ENCODE measurements at regions not wholly inside any gene's neighbourhood (a gene's known extent, or its start where the extent isn't known, plus 50 kb on each side); places are given as distances from the start of the nearest gene placed in this dataset.

DNA sequence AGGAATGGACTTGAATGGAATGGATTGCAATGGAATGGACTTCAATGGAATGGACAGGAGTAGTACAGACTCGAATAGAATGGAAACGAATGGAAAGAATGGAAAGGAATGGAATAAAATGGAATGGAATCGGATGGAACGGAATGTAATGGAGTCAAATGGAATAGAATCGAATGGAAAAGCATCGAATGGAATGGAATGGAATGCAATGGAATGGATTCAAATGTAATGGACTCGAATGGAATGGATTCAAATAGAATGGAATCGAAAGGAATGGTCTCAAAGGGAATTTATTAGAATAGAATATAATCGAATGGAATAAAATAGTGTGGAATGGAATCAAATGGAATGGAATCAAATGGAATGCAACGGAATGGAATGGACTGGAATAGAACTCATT lies 484.9 kb upstream of the WSB1 start:
- no peaks in the 10 kb centered on the region for H3K27me3 Mint-ChIP-seq
- no peaks in the 10 kb centered on the region for H3K9me3 Mint-ChIP-seq
- no peak overlapping the region for H3K4me3 Mint-ChIP-seq
- no peaks in the 10 kb centered on the region for H3K36me3 Mint-ChIP-seq (ENCODE audit: low read depth)
- H3K27ac Mint-ChIP-seq, result no peak overlapping the region
- H3K4me1 Mint-ChIP-seq (ENCODE audit: low read depth), result no peaks in the 10 kb centered on the region

DNA sequence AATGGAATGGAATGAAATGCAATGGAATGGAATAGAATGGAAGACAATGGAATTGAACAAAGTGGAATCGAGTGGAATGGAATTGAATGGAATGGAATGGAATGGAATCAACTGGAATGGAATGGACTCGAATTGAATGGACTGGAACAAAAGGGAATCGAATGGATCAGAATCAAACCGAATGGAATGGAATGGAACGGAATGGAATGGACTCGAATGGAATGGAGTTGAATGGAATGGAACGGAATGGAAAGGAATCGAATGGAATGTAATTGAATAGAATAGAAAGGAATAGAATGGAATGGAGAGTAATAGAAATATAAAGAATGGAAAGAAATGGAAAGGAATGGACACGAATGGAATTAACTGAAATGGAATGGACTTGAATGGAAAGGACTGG lies 475.2 kb upstream of the WSB1 start:
- Mint-ChIP-seq H3K4me1 (ENCODE audit: low read depth) (no peaks in the 10 kb centered on the region), H3K27me3 (no peaks in the 10 kb centered on the region)

More for the DNA sequence above, 475.2 kb upstream of the WSB1 start:
- Mint-ChIP-seq H3K9me3 (no peaks in the 10 kb centered on the region), H3K27ac (no peak overlapping the region), H3K36me3 (ENCODE audit: low read depth) (no peaks in the 10 kb centered on the region), H3K4me3 (no peak overlapping the region)

All from stimulated activated naive CD8-positive, alpha-beta T cell treated with anti-CD3 and anti-CD28 coated beads, Interleukin-15, Interleukin-2, amounts not matched to agents 100 ng/mL and 50 ng/mL, for 24 hours (primary cell).